GM13976 (cell line): ENCODE measurements at regions not wholly inside any gene's neighbourhood (a gene's known extent, or its start where the extent isn't known, plus 50 kb on each side); places are given as distances from the start of the nearest gene placed in this dataset.
"Not testable (repeated sequence)": the region's sequence is repeated elsewhere in the genome, so short reads cannot be mapped to it uniquely, and the experiment has no call there.

ENCODE experiments used
- DNase-seq: peaks from one replicate; pipeline ENCODE4 v3.0.0; 2012; ENCODE audit warnings: low spot score
- in situ Hi-C: fragments of 300-500 bp; cut with MboI; formaldehyde crosslinking; loops from one replicate; pipeline ENCODE4 v1.12.0; 2022; ENCODE audit warnings: low sequenced_read_pairs, mixed read lengths, inconsistent platforms; ENCODE audit not compliant: unreplicated experiment
- TF ChIP-seq, protein P1 (sequence below): IDR thresholded peaks from 2 replicates; pipeline ENCODE4 v1.5.1; 2012; ENCODE audit warnings: borderline replicate concordance, mild to moderate bottlenecking; ENCODE audit not compliant: insufficient read depth; ENCODE audit errors: extremely low read depth, missing control alignments, control extremely low read depth

DNA sequence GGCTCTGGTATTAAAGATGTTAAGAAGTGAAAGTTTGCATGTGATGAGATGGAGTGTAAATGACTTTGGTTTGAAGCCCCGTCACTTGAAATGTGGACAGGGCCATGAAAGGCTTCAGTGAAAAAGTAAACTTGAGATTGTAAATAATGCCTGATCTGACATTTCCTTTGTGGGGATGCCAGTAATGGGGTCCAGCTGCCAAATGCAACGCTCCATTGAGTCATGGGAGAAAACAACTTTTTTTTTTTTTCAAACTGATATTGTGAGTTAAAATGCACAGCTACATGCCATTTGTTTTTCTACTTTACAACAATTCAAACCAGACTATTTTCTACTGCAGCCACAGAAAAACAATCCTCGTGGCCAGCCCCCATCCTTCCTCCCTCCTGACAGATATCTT lies 327.0 kb upstream of the TNC start:
- TF ChIP-seq, protein P1, sequence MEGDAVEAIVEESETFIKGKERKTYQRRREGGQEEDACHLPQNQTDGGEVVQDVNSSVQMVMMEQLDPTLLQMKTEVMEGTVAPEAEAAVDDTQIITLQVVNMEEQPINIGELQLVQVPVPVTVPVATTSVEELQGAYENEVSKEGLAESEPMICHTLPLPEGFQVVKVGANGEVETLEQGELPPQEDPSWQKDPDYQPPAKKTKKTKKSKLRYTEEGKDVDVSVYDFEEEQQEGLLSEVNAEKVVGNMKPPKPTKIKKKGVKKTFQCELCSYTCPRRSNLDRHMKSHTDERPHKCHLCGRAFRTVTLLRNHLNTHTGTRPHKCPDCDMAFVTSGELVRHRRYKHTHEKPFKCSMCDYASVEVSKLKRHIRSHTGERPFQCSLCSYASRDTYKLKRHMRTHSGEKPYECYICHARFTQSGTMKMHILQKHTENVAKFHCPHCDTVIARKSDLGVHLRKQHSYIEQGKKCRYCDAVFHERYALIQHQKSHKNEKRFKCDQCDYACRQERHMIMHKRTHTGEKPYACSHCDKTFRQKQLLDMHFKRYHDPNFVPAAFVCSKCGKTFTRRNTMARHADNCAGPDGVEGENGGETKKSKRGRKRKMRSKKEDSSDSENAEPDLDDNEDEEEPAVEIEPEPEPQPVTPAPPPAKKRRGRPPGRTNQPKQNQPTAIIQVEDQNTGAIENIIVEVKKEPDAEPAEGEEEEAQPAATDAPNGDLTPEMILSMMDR, result no peak
- in situ Hi-C loops, result no loop called here

GRCh38 chr9:115445655-115446054 lies 327.7 kb upstream of the TNC start:
- TF ChIP-seq, protein P1, result no peak
- in situ Hi-C loops, result no loop called here

More for the DNA sequence above, 327.0 kb upstream of the TNC start:
- no peak for DNase-seq

DNA sequence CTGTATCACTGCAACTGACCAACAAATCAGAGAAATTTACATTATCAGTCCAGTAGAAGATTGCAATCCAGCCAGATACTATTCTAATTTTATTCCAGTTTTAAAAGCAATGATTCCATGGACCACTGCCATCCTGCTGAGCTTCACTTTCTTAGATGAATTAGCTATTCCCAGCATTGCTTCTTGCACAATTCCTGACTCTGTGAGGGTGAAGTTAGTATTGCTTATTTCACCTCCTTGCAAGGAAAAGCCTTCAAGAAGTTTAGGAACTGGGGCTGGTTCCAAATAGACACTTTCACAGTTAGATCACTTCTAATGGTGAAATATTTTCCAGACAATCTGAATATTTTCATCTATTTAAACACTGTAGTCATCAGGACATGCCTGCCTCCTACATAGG lies 338.6 kb upstream of the TNC start:
- no peak for DNase-seq
- in situ Hi-C loops, result no loop called here
- TF ChIP-seq, protein P1, result no peak

More at GRCh38 chr9:115445655-115446054, 327.7 kb upstream of the TNC start:
- DNase-seq, result no peak

DNA sequence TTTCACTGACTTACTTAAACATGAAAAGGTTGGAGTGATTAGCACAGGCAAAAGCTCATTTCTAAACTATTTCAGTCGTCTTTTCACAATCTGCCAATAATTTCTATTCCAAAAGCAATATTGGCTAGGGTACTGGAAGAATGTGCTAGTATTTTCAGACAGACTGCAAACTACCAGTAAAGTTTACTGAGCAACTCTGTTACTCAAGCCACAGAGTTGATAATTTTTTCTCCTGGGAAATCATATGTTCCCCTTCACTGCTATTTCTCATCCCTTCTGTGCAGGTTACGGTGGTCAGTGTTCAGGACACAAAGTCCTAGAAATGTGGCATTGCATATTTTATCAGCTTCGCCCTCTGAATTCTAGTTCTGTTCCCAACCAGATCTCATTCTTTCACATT lies 343.3 kb upstream of the TNC start:
- TF ChIP-seq, protein P1, result no peak
- DNase-seq, result no peak
- in situ Hi-C loops, result no loop called here

- TF ChIP-seq, protein P1, result no peak
- in situ Hi-C loops, result no loop called here
- no peak for DNase-seq
Measured at GRCh38 chr9:115462623-115463022, 344.7 kb upstream of the TNC start.

DNA sequence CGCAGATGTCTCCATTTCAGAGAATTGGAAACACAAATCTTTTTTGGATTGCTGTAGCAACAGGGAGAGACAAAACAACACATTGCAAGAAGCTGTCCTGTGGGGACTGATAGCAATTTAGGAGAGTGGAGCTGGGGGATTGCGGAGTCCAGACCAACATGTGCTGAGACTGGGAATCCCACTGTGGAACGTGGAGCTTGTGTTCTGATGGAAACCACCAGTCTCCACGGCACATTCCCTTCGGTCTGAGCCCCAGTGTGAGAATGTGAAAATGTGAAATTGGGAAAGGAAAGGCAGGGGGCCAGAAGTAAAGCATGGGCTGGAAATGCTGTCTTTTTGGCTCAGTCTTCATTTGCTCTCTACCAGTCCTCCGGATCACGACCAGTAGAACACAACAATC lies 348.8 kb upstream of the TNC start:
- no peak for DNase-seq
- TF ChIP-seq, protein P1, result no peak
- in situ Hi-C loops, result no loop called here

DNA sequence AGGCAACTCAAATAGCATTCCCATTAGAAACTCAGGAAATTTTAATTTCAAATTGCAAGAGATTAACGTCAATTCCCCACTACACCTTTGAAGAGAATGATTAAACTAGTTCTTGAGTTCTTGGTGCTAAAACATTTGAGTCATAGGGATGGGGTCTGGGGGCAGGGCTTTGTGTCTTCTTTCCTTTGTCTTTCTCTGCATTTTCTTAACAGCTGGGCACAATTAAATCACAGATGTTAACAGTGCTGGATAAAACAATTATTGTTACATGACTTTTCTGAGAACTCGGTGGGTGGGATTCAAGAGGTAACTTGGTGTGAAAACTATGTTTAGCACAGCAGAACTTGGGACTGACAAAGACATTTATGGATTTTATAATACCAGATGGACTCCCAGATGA lies 351.9 kb upstream of the TNC start:
- DNase-seq, result no peak
- in situ Hi-C loops, result no loop called here
- TF ChIP-seq, protein P1, result no peak

- in situ Hi-C loops, result not testable (repeated sequence)
Measured at GRCh38 chr9:115473032-115473431, 355.1 kb upstream of the TNC start.

More at GRCh38 chr9:115473032-115473431, 355.1 kb upstream of the TNC start:
- not testable (repeated sequence) for DNase-seq
